Activated T-helper 2 cell treated with anti-CD3 and anti-CD28 coated beads, Interferon-gamma antibody, Interleukin-2, Interleukin-4, amounts not matched to agents 10 μg/mL and 5 μg/mL and 100 μg/mL, durations not matched to agents 14 hours and 24 hours and 36 hours (primary cell): ENCODE measurements at regions not wholly inside any gene's neighbourhood (a gene's known extent, or its start where the extent isn't known, plus 50 kb on each side); places are given as distances from the start of the nearest gene placed in this dataset.

Experiments used
- DNase-seq: peaks from one replicate; pipeline ENCODE4 v3.0.0; 2021; ENCODE audit warnings: low spot score
- H3K27ac Mint-ChIP-seq: one replicate; pipeline ENCODE4 v1.8.0; 2021; ENCODE audit warnings: mixed read lengths
- H3K27me3 Mint-ChIP-seq: one replicate; pipeline ENCODE4 v1.8.0; 2021; ENCODE audit warnings: low read depth, mixed read lengths
- H3K36me3 Mint-ChIP-seq: one replicate; pipeline ENCODE4 v1.8.0; 2021; ENCODE audit warnings: low read depth, mixed read lengths
- H3K4me1 Mint-ChIP-seq: one replicate; pipeline ENCODE4 v1.8.0; 2021; ENCODE audit warnings: low read depth, mixed read lengths
- H3K4me3 Mint-ChIP-seq: one replicate; pipeline ENCODE4 v1.8.0; 2021; ENCODE audit warnings: low read depth, mild to moderate bottlenecking, moderate library complexity, mixed read lengths
- H3K9me3 Mint-ChIP-seq: one replicate; pipeline ENCODE4 v1.8.0; 2021; ENCODE audit warnings: mixed read lengths
- intact Hi-C: fragments of 100-400 bp; cut with micrococcal nuclease; formaldehyde crosslinking; loops from one replicate; pipeline ENCODE4 v1.15.1; 2023

- H3K27me3 Mint-ChIP-seq: peaks cover 14% of the 10 kb centered on the region
- H3K27ac Mint-ChIP-seq: no peak overlapping the region
- no peaks in the 10 kb centered on the region for H3K9me3 Mint-ChIP-seq
- no peaks in the 10 kb centered on the region for H3K36me3 Mint-ChIP-seq
- no peaks in the 10 kb centered on the region for H3K4me1 Mint-ChIP-seq
- no peak overlapping the region for H3K4me3 Mint-ChIP-seq
- intact Hi-C loops: no loop called here
- no peak for DNase-seq
Measured at GRCh38 chr4:145427991-145428390, 53.7 kb upstream of the SMAD1 start.

GRCh38 chr4:145427221-145427620 is 54.4 kb upstream of the SMAD1 start:
- no peaks in the 10 kb centered on the region for H3K9me3 Mint-ChIP-seq
- H3K27me3 Mint-ChIP-seq: peaks cover 8% of the 10 kb centered on the region
- no peaks in the 10 kb centered on the region for H3K36me3 Mint-ChIP-seq
- no peak overlapping the region for H3K4me3 Mint-ChIP-seq
- H3K27ac Mint-ChIP-seq: no peak overlapping the region
- no peaks in the 10 kb centered on the region for H3K4me1 Mint-ChIP-seq
- no peak for DNase-seq
- intact Hi-C loops: no loop called here

GRCh38 chr4:145423017-145423708 is 58.5 kb upstream of the SMAD1 start:
- peaks cover 9% of the 10 kb centered on the region for H3K27me3 Mint-ChIP-seq
- no peak overlapping the region for H3K4me3 Mint-ChIP-seq
- no peak for DNase-seq
- no peak overlapping the region for H3K27ac Mint-ChIP-seq
- intact Hi-C loops: no loop called here
- no peaks in the 10 kb centered on the region for H3K9me3 Mint-ChIP-seq
- no peaks in the 10 kb centered on the region for H3K4me1 Mint-ChIP-seq
- no peaks in the 10 kb centered on the region for H3K36me3 Mint-ChIP-seq

- no peaks in the 10 kb centered on the region for H3K9me3 Mint-ChIP-seq
- H3K4me1 Mint-ChIP-seq: no peaks in the 10 kb centered on the region
- no peaks in the 10 kb centered on the region for H3K36me3 Mint-ChIP-seq
- H3K27me3 Mint-ChIP-seq: peaks cover 12% of the 10 kb centered on the region
- no peak overlapping the region for H3K27ac Mint-ChIP-seq
- intact Hi-C loops: no loop called here
- no peak overlapping the region for H3K4me3 Mint-ChIP-seq
- DNase-seq: no peak
Measured at GRCh38 chr4:145420595-145421214, 60.9 kb upstream of the SMAD1 start.

GRCh38 chr4:145418739-145419138 is 62.9 kb upstream of the SMAD1 start:
- Mint-ChIP-seq H3K9me3 (no peaks in the 10 kb centered on the region), H3K4me1 (no peaks in the 10 kb centered on the region), H3K4me3 (no peak overlapping the region), H3K27ac (no peak overlapping the region), H3K27me3 (peaks cover 15% of the 10 kb centered on the region), H3K36me3 (no peaks in the 10 kb centered on the region)
- DNase-seq: no peak
- intact Hi-C loops: no loop called here

- intact Hi-C loops: no loop called here
- no peaks in the 10 kb centered on the region for H3K9me3 Mint-ChIP-seq
- H3K36me3 Mint-ChIP-seq: no peaks in the 10 kb centered on the region
- no peaks in the 10 kb centered on the region for H3K4me1 Mint-ChIP-seq
- H3K27me3 Mint-ChIP-seq: peaks cover 14% of the 10 kb centered on the region
- no peak overlapping the region for H3K4me3 Mint-ChIP-seq
- no peak overlapping the region for H3K27ac Mint-ChIP-seq
- no peak for DNase-seq
Measured at GRCh38 chr4:145417348-145418130, 64.1 kb upstream of the SMAD1 start.

GRCh38 chr4:145414841-145415240 is 66.8 kb upstream of the SMAD1 start:
- Mint-ChIP-seq H3K27ac (no peak overlapping the region), H3K36me3 (no peaks in the 10 kb centered on the region), H3K4me3 (no peak overlapping the region), H3K9me3 (no peaks in the 10 kb centered on the region), H3K4me1 (no peaks in the 10 kb centered on the region), H3K27me3 (peaks cover 9% of the 10 kb centered on the region)
- DNase-seq: no peak
- intact Hi-C loops: no loop called here

- H3K4me1 Mint-ChIP-seq: no peaks in the 10 kb centered on the region
- intact Hi-C loops: no loop called here
- H3K9me3 Mint-ChIP-seq: no peaks in the 10 kb centered on the region
- no peak overlapping the region for H3K27ac Mint-ChIP-seq
- H3K4me3 Mint-ChIP-seq: no peak overlapping the region
- peaks cover 9% of the 10 kb centered on the region for H3K27me3 Mint-ChIP-seq
- DNase-seq: no peak
- H3K36me3 Mint-ChIP-seq: no peaks in the 10 kb centered on the region
Measured at GRCh38 chr4:145414226-145414625, 67.4 kb upstream of the SMAD1 start.

GRCh38 chr4:145406970-145407369 is 74.7 kb upstream of the SMAD1 start:
- DNase-seq: no peak
- intact Hi-C loops: no loop called here
- H3K36me3 Mint-ChIP-seq: no peaks in the 10 kb centered on the region
- H3K27me3 Mint-ChIP-seq: no peaks in the 10 kb centered on the region
- no peak overlapping the region for H3K27ac Mint-ChIP-seq
- H3K4me3 Mint-ChIP-seq: no peak overlapping the region
- H3K9me3 Mint-ChIP-seq: no peaks in the 10 kb centered on the region
- H3K4me1 Mint-ChIP-seq: no peaks in the 10 kb centered on the region

- intact Hi-C loops: no loop called here
Measured at GRCh38 chr4:145404761-145405160, 76.9 kb upstream of the SMAD1 start.

GRCh38 chr4:145396581-145396980 is 85.1 kb upstream of the SMAD1 start:
- H3K4me3 Mint-ChIP-seq: no peak overlapping the region
- intact Hi-C loops: no loop called here

More at GRCh38 chr4:145404761-145405160, 76.9 kb upstream of the SMAD1 start:
- H3K27me3 Mint-ChIP-seq: peaks cover under 1% of the 10 kb centered on the region
- no peak for DNase-seq
- H3K36me3 Mint-ChIP-seq: no peaks in the 10 kb centered on the region
- no peaks in the 10 kb centered on the region for H3K4me1 Mint-ChIP-seq
- H3K27ac Mint-ChIP-seq: no peak overlapping the region
- no peak overlapping the region for H3K4me3 Mint-ChIP-seq
- no peaks in the 10 kb centered on the region for H3K9me3 Mint-ChIP-seq

GRCh38 chr4:145390571-145390970 is 91.1 kb upstream of the SMAD1 start:
- no peaks in the 10 kb centered on the region for H3K4me1 Mint-ChIP-seq
- H3K27ac Mint-ChIP-seq: no peak overlapping the region
- no peaks in the 10 kb centered on the region for H3K9me3 Mint-ChIP-seq
- H3K4me3 Mint-ChIP-seq: no peak overlapping the region
- intact Hi-C loops: no loop called here
- peaks cover 13% of the 10 kb centered on the region for H3K27me3 Mint-ChIP-seq
- DNase-seq: no peak
- no peaks in the 10 kb centered on the region for H3K36me3 Mint-ChIP-seq

More at GRCh38 chr4:145396581-145396980, 85.1 kb upstream of the SMAD1 start:
- Mint-ChIP-seq H3K4me1 (no peaks in the 10 kb centered on the region), H3K9me3 (no peaks in the 10 kb centered on the region), H3K36me3 (no peaks in the 10 kb centered on the region), H3K27me3 (peaks cover 18% of the 10 kb centered on the region), H3K27ac (no peak overlapping the region)
- DNase-seq: no peak

GRCh38 chr4:145389550-145389949 is 92.1 kb upstream of the SMAD1 start:
- no peaks in the 10 kb centered on the region for H3K36me3 Mint-ChIP-seq
- peaks cover 14% of the 10 kb centered on the region for H3K27me3 Mint-ChIP-seq
- no peak for DNase-seq
- H3K4me3 Mint-ChIP-seq: no peak overlapping the region
- H3K27ac Mint-ChIP-seq: no peak overlapping the region
- H3K9me3 Mint-ChIP-seq: no peaks in the 10 kb centered on the region
- intact Hi-C loops: no loop called here
- H3K4me1 Mint-ChIP-seq: no peaks in the 10 kb centered on the region
